HepG2 (cell line): ENCODE measurements at regions not wholly inside any gene's neighbourhood (a gene's known extent, or its start where the extent isn't known, plus 50 kb on each side); places are given as distances from the start of the nearest gene placed in this dataset.

ENCODE experiments used
- ATAC-seq: fragments of 200-7000 bp; cut with Tn5 transposase; 3 replicates; pipeline ENCODE4 v1.9.1; 2020; ENCODE audit warnings: mild to moderate bottlenecking, moderate library complexity
- BruUV-seq: library from RNA; stranded (reverse); fragments of 400-500 nt; replicated peaks from 2 replicates; lab custom pipeline; 2021; lab: Mats Ljungman, UMichigan
- CTCF ChIA-PET: fragments of 300-600 bp; formaldehyde crosslinking; extraction: SDS; loops from one replicate; lab custom pipeline; 2021; ENCODE audit warnings: low total read pairs, inconsistent platforms, low intra/inter-chr PET ratio; lab: Yijun Ruan, JAX
- POLR2A ChIA-PET: fragments of 350-600 bp; sonication (Branson Sonifier 250); formaldehyde crosslinking; loops from one replicate; lab custom pipeline; 2020; ENCODE audit warnings: antibody characterized with exemption, inconsistent platforms; lab: Yijun Ruan, JAX
- DNase-seq: peaks from one replicate; pipeline ENCODE4 v3.0.0-alpha.2; 2015; ENCODE audit warnings: low spot score
- FAIRE-seq: peaks from 3 replicates; lab custom pipeline; 2011; peaks lifted over from hg19 to GRCh38; lab: Jason Lieb, UNC
- H2AFZ ChIP-seq: one replicate; pipeline ENCODE4 v1.6.1; 2011; ENCODE audit warnings: low read length, inconsistent platforms
- H3K27ac ChIP-seq: fragments of 300-600 bp; 3 replicates; pipeline ENCODE4 v1.8.0; 2011; ENCODE audit warnings: mixed run types, mild to moderate bottlenecking, mixed read lengths, low read length, inconsistent platforms; ENCODE audit not compliant: insufficient read depth; ENCODE audit errors: extremely low read length
- H3K27me3 ChIP-seq, 2 experiments: fragments of 200-600 bp in 1 of 2; 2 replicates in 1 of 2; 3 replicates in 1 of 2; pipeline versions ENCODE4 v1.6.0 to v1.8.0; 2011; ENCODE audit warnings: low read length in 2 of 2, mild to moderate bottlenecking in 2 of 2, moderate library complexity in 2 of 2, inconsistent platforms in 1 of 2; ENCODE audit not compliant: insufficient read depth in 2 of 2, control insufficient read depth in 1 of 2
- H3K36me3 ChIP-seq, 2 experiments: fragments of 200-600 bp in 1 of 2; replicated peaks in 1 of 2; 2 replicates in 1 of 2; 3 replicates in 1 of 2; pipeline versions ENCODE4 v1.5.1 to v1.8.0; 2011; ENCODE audit warnings: low read length in 2 of 2, inconsistent platforms in 1 of 2; ENCODE audit not compliant: insufficient read depth in 2 of 2, control insufficient read depth in 1 of 2
- H3K4me1 ChIP-seq: 2 replicates; pipeline ENCODE4 v1.5.1; 2012; ENCODE audit warnings: low read length, inconsistent platforms; ENCODE audit not compliant: insufficient read depth
- H3K4me2 ChIP-seq: 2 replicates; pipeline ENCODE4 v1.6.0; 2011; ENCODE audit warnings: low read depth, low read length, inconsistent platforms
- H3K4me3 ChIP-seq, 3 experiments: fragments of 200-600 bp in 1 of 3; sonication (generic), shearing (Covaris generic) in 1 of 3; replicated peaks in 1 of 3; 2 replicates each; pipeline ENCODE4 v1.5.1; 2011 to 2016; ENCODE audit warnings: low read length in 3 of 3, inconsistent platforms in 2 of 3, low read depth in 2 of 3, mild to moderate bottlenecking in 2 of 3, control low read depth in 1 of 3, mixed read lengths in 1 of 3; ENCODE audit not compliant: insufficient read depth in 1 of 3
- H3K79me2 ChIP-seq: one replicate; pipeline ENCODE4 v1.6.1; 2011; ENCODE audit warnings: low read length, inconsistent platforms; ENCODE audit not compliant: insufficient read depth
- H3K9ac ChIP-seq: 2 replicates; pipeline ENCODE4 v1.6.0; 2011; ENCODE audit warnings: mild to moderate bottlenecking, low read depth, low read length, inconsistent platforms; ENCODE audit not compliant: insufficient read depth
- H3K9me3 ChIP-seq: 2 replicates; pipeline ENCODE4 v1.5.1; 2012; ENCODE audit warnings: mild to moderate bottlenecking, low read length
- H4K20me1 ChIP-seq: 2 replicates; pipeline ENCODE4 v1.6.0; 2011; ENCODE audit warnings: inconsistent platforms, mild to moderate bottlenecking, low read length, moderate library complexity; ENCODE audit not compliant: insufficient read depth
- ATF2 ChIP-seq: sonication (generic); formaldehyde crosslinking; IDR thresholded peaks from 2 replicates; pipeline ENCODE4 v1.4.0; 2020; ENCODE audit warnings: missing genetic modification reagents
- ELF4 ChIP-seq: sonication (generic); formaldehyde crosslinking; IDR thresholded peaks from 2 replicates; pipeline ENCODE4 v1.5.0; 2020; ENCODE audit warnings: missing genetic modification reagents, mild to moderate bottlenecking, moderate library complexity, borderline replicate concordance
- FOXP4 ChIP-seq: sonication (generic); formaldehyde crosslinking; IDR thresholded peaks from 2 replicates; pipeline ENCODE4 v1.4.0; 2020; ENCODE audit warnings: missing genetic modification reagents
- JUND ChIP-seq: sonication (generic); formaldehyde crosslinking; IDR thresholded peaks from 2 replicates; pipeline ENCODE4 v1.8.0; 2022; ENCODE audit warnings: mild to moderate bottlenecking, missing genetic modification reagents
- KLF15 ChIP-seq: sonication (generic); formaldehyde crosslinking; IDR thresholded peaks from 2 replicates; pipeline ENCODE4 v1.8.1; 2023; ENCODE audit warnings: borderline replicate concordance, mild to moderate bottlenecking, inconsistent platforms, missing genetic modification reagents, mixed read lengths
- RBM39 ChIP-seq: fragments of 200-400 bp; formaldehyde crosslinking; IDR thresholded peaks from one replicate; pipeline ENCODE4 v1.6.1; 2018; ENCODE audit warnings: antibody characterized with exemption, mild to moderate bottlenecking, low read depth, low read length; ENCODE audit not compliant: poor library complexity, severe bottlenecking
- SIX4 ChIP-seq: sonication (generic); formaldehyde crosslinking; IDR thresholded peaks from 2 replicates; pipeline ENCODE4 v1.4.0; 2020; ENCODE audit warnings: missing genetic modification reagents
- STAG1 ChIP-seq: sonication (generic); formaldehyde crosslinking; IDR thresholded peaks from 2 replicates; pipeline ENCODE4 v1.4.0; 2020; ENCODE audit warnings: missing genetic modification reagents
- SUZ12 ChIP-seq: fragments of 150-350 bp; IDR thresholded peaks from 2 replicates; pipeline ENCODE4 v1.6.1; 2014; ENCODE audit warnings: low read depth, low read length
- ZNF138 ChIP-seq: sonication (generic); formaldehyde crosslinking; IDR thresholded peaks from 2 replicates; pipeline ENCODE4 v1.5.0; 2020; ENCODE audit warnings: mild to moderate bottlenecking, low read depth, missing genetic modification reagents
- ZNF530 ChIP-seq: sonication (generic); formaldehyde crosslinking; IDR thresholded peaks from 2 replicates; pipeline ENCODE4 v1.5.0; 2020; ENCODE audit warnings: low read depth, mild to moderate bottlenecking, missing genetic modification reagents
- WGBS: methylation state at CpG from one replicate; pipeline ENCODE4 v1.1.6; 2017; ENCODE audit warnings: low lambda C conversion rate; 5-methylcytosine and 5-hydroxymethylcytosine counted together
- in situ Hi-C: cut with HindIII; loops from 2 replicates; pipeline ENCODE4 v1.10.0; 2017; ENCODE audit warnings: low pct_unique_long_range_greater_than_20kb; ENCODE audit not compliant: extremely low pct_ligation_motif_present
- intact Hi-C: fragments of 100-400 bp; cut with micrococcal nuclease; formaldehyde crosslinking; loops from one replicate; pipeline ENCODE4 v1.10.0; 2022; ENCODE audit not compliant: unreplicated experiment
- TF ChIP-seq, protein P1 (sequence below), 2 experiments: sonication (generic) in 1 of 2; formaldehyde crosslinking in 1 of 2; IDR thresholded peaks; 2 replicates each; pipeline versions ENCODE4 v1.5.1 to v1.6.1; 2011 to 2020; ENCODE audit warnings: borderline replicate concordance in 1 of 2, low read depth in 1 of 2, low read length in 1 of 2, mild to moderate bottlenecking in 1 of 2, missing genetic modification reagents in 1 of 2, moderate library complexity in 1 of 2

DNA sequence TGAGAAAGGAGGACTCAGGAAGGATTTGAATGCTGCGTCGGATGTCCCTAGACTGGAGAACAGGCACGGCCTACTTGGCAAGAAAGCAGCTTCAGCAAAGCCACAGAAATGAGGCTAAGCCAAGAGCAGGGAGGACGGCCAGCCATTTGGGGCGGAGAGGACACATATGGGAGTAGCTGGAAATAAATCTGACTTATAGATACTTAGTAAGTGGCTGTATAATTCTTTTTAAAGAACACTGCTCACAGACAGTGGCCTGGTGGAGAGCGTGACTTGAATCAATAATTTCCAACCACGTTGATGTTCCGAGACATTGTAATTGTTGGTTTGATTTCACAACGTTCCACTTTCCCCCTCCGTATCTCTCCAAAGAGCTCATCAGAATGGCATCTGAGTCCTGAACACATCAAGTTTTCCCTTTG, 67.7 kb upstream of the JCAD start (continued):
- TF ChIP-seq STAG1 (CRISPR knock-in tag): no peak
- TF ChIP-seq, all 625 proteins: peak for 0

DNA sequence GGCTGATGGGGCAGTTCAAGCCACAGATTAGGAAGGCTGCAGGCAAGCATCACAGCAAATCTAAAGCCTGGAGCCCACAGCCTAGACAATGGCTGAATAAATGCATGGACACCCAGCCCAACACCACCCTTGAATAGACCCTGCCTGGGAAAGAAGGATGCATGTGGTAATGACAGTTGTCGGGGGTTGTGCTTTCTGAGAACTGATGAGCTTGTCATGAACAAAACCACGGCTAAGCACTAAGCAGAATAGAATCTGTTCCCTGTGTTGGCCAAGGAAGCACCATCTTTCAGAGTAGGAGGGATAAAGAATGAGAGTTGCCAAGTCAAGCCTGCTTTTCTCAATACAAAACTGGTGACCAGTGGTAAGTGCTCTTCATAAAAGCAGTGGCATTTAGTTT, 66.1 kb upstream of the JCAD start:
- no TSS peak for BruUV-seq
- in situ Hi-C loops: no loop called here
- Histone ChIP-seq H3K4me1 (no peaks in the 10 kb centered on the region), H3K36me3 (no peaks in the 10 kb centered on the region), H4K20me1 (no peaks in the 10 kb centered on the region), H3K9me3 (no peaks in the 10 kb centered on the region), H2AFZ (no peak overlapping the region), H3K27me3 (no peaks in the 10 kb centered on the region), H3K79me2 (no peaks in the 10 kb centered on the region), H3K27ac (no peak overlapping the region), H3K9ac (no peak overlapping the region), H3K4me2 (no peak overlapping the region), H3K4me3 (no peak overlapping the region)
- ChIA-PET CTCF (no interaction called here), POLR2A (no interaction called here)
- ATAC-seq (no peak), FAIRE-seq (no peak), DNase-seq (no peak)
- 49% methylated on average over 2 of the region's 2 CpGs for WGBS
- no peak for TF ChIP-seq ELF4
- TF ChIP-seq ZNF138: no peak
- TF ChIP-seq, protein P1, sequence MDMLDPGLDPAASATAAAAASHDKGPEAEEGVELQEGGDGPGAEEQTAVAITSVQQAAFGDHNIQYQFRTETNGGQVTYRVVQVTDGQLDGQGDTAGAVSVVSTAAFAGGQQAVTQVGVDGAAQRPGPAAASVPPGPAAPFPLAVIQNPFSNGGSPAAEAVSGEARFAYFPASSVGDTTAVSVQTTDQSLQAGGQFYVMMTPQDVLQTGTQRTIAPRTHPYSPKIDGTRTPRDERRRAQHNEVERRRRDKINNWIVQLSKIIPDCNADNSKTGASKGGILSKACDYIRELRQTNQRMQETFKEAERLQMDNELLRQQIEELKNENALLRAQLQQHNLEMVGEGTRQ (IDR thresholded peaks at IDR 0.05; ENCODE audit: low read depth, low read length): no peak
- TF ChIP-seq, protein P1 (CRISPR knock-in tag; IDR thresholded peaks at IDR 0.05; ENCODE audit: borderline replicate concordance): no peak
- no peak for TF ChIP-seq FOXP4 (CRISPR knock-in tag)
- no peak for TF ChIP-seq SUZ12
- no peak for TF ChIP-seq ZNF530 (CRISPR knock-in tag)
- no peak for TF ChIP-seq KLF15 (CRISPR knock-in tag)
- TF ChIP-seq RBM39: no peak
- no peak for TF ChIP-seq ATF2 (CRISPR knock-in tag)
- TF ChIP-seq JUND (CRISPR knock-in tag): no peak
- no peak for TF ChIP-seq SIX4 (CRISPR knock-in tag)
- intact Hi-C loops: no loop called here
